ENCODE measurements at regions not wholly inside any gene's neighbourhood (a gene's known extent, or its start where the extent isn't known, plus 50 kb on each side); places are given as distances from the start of the nearest gene placed in this dataset.

DNA sequence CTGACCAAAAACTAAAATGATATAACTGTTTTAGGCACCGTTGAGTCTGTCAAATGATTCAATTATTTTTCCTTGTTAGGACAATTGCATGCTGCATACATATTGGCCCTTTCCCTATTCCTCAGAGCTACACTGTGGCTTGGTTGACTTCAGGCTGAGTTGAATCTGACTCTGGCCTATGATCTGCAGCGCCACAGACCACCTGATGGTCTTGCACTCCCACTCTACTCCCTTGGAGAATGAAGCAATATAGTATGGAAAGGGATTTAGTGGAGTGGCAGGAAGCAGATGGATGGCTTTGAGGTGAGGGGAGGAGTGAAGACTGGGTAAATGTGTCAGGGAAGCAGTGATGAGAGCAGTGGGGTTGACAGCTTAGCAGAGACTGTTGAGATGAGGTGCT is 579.0 kb upstream of the STXBP6 start:
- Histone ChIP-seq H3K36me3 (ENCODE audit: control insufficient read depth, insufficient read depth, low read length) (no peaks in the 10 kb centered on the region), H3K4me3 (ENCODE audit: low read depth, low read length) (no peak overlapping the region), H3K27me3 (ENCODE audit: control insufficient read depth, insufficient read depth, low read length) (no peaks in the 10 kb centered on the region)
- TF ChIP-seq, protein P1, sequence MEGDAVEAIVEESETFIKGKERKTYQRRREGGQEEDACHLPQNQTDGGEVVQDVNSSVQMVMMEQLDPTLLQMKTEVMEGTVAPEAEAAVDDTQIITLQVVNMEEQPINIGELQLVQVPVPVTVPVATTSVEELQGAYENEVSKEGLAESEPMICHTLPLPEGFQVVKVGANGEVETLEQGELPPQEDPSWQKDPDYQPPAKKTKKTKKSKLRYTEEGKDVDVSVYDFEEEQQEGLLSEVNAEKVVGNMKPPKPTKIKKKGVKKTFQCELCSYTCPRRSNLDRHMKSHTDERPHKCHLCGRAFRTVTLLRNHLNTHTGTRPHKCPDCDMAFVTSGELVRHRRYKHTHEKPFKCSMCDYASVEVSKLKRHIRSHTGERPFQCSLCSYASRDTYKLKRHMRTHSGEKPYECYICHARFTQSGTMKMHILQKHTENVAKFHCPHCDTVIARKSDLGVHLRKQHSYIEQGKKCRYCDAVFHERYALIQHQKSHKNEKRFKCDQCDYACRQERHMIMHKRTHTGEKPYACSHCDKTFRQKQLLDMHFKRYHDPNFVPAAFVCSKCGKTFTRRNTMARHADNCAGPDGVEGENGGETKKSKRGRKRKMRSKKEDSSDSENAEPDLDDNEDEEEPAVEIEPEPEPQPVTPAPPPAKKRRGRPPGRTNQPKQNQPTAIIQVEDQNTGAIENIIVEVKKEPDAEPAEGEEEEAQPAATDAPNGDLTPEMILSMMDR (IDR thresholded peaks at IDR 0.05; ENCODE audit: insufficient read depth, low read depth, low read length): no peak
- POLR2A ChIA-PET: no interaction called here
- DNase-seq (ENCODE audit: low read depth): no peak
- CTCF ChIA-PET: no interaction called here

- Histone ChIP-seq H3K36me3 (ENCODE audit: control insufficient read depth, insufficient read depth, low read length) (no peaks in the 10 kb centered on the region), H3K4me3 (ENCODE audit: low read depth, low read length) (no peak overlapping the region), H3K27me3 (ENCODE audit: control insufficient read depth, insufficient read depth, low read length) (no peaks in the 10 kb centered on the region)
- ChIA-PET CTCF (interaction anchor here (0.7 kb wide), 1 partner anchor 871 kb away, joined by 3 read pairs; no protein-coding TSS in a partner anchor), POLR2A (no interaction called here)
- DNase-seq (ENCODE audit: low read depth): no peak
- TF ChIP-seq, protein P1 (IDR thresholded peaks at IDR 0.05; ENCODE audit: insufficient read depth, low read depth, low read length): no peak
Measured at GRCh38 chr14:25628390-25628789, 578.4 kb upstream of the STXBP6 start.

- H3K4me3 ChIP-seq (ENCODE audit: low read depth, low read length): no peak overlapping the region
- no peaks in the 10 kb centered on the region for H3K27me3 ChIP-seq (ENCODE audit: control insufficient read depth, insufficient read depth, low read length)
- DNase-seq (ENCODE audit: low read depth): no peak
- H3K36me3 ChIP-seq (ENCODE audit: control insufficient read depth, insufficient read depth, low read length): no peaks in the 10 kb centered on the region
- ChIA-PET CTCF (no interaction called here), POLR2A (no interaction called here)
- TF ChIP-seq, protein P1 (IDR thresholded peaks at IDR 0.05; ENCODE audit: insufficient read depth, low read depth, low read length): no peak
Measured at GRCh38 chr14:25626986-25627385, 577.0 kb upstream of the STXBP6 start.

- no peaks in the 10 kb centered on the region for H3K36me3 ChIP-seq (ENCODE audit: control insufficient read depth, insufficient read depth, low read length)
- ChIA-PET POLR2A (no interaction called here), CTCF (no interaction called here)
- TF ChIP-seq, protein P1 (IDR thresholded peaks at IDR 0.05; ENCODE audit: insufficient read depth, low read depth, low read length): no peak
- DNase-seq (ENCODE audit: low read depth): no peak
- no peak overlapping the region for H3K4me3 ChIP-seq (ENCODE audit: low read depth, low read length)
- no peaks in the 10 kb centered on the region for H3K27me3 ChIP-seq (ENCODE audit: control insufficient read depth, insufficient read depth, low read length)
Measured at GRCh38 chr14:25622763-25623162, 572.8 kb upstream of the STXBP6 start.

DNA sequence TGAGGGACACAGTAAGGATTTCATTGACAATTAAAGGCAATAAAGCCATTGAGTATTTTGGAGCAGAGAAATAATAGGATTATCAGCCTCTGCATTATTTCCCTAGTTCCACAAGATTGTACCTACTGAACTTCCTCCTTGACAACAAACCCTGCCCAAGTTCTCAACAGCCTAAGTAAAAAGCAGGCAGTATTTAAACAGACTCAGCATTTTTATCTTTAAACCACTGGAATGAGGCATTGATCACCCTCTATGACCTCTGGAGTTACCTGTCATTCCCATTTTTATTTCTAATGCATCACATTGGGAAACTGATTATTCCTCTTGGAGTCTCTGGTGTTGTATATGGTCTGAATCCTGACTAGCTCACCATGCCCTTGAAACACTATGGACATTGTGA is 570.6 kb upstream of the STXBP6 start:
- no peak for DNase-seq (ENCODE audit: low read depth)
- ChIA-PET CTCF (no interaction called here), POLR2A (no interaction called here)
- no peaks in the 10 kb centered on the region for H3K36me3 ChIP-seq (ENCODE audit: control insufficient read depth, insufficient read depth, low read length)
- H3K27me3 ChIP-seq (ENCODE audit: control insufficient read depth, insufficient read depth, low read length): no peaks in the 10 kb centered on the region
- no peak overlapping the region for H3K4me3 ChIP-seq (ENCODE audit: low read depth, low read length)
- TF ChIP-seq, protein P1 (IDR thresholded peaks at IDR 0.05; ENCODE audit: insufficient read depth, low read depth, low read length): no peak
